ENCODE measurements at regions not wholly inside any gene's neighbourhood (a gene's known extent, or its start where the extent isn't known, plus 50 kb on each side); places are given as distances from the start of the nearest gene placed in this dataset.

GRCh38 chr11:59271247-59271755 lies 58.6 kb upstream of the MPEG1 start:
- TF ChIP-seq CTCF (IDR thresholded peaks at IDR 0.05; ENCODE audit: insufficient read depth, low read depth, low read length) (no peak), EZH2 (IDR thresholded peaks at IDR 0.05; ENCODE audit: insufficient read depth, low read length) (no peak)
